ENCODE measurements at regions not wholly inside any gene's neighbourhood (a gene's known extent, or its start where the extent isn't known, plus 50 kb on each side); places are given as distances from the start of the nearest gene placed in this dataset.
"Not testable (repeated sequence)": the region's sequence is repeated elsewhere in the genome, so short reads cannot be mapped to it uniquely, and the experiment has no call there.

DNA sequence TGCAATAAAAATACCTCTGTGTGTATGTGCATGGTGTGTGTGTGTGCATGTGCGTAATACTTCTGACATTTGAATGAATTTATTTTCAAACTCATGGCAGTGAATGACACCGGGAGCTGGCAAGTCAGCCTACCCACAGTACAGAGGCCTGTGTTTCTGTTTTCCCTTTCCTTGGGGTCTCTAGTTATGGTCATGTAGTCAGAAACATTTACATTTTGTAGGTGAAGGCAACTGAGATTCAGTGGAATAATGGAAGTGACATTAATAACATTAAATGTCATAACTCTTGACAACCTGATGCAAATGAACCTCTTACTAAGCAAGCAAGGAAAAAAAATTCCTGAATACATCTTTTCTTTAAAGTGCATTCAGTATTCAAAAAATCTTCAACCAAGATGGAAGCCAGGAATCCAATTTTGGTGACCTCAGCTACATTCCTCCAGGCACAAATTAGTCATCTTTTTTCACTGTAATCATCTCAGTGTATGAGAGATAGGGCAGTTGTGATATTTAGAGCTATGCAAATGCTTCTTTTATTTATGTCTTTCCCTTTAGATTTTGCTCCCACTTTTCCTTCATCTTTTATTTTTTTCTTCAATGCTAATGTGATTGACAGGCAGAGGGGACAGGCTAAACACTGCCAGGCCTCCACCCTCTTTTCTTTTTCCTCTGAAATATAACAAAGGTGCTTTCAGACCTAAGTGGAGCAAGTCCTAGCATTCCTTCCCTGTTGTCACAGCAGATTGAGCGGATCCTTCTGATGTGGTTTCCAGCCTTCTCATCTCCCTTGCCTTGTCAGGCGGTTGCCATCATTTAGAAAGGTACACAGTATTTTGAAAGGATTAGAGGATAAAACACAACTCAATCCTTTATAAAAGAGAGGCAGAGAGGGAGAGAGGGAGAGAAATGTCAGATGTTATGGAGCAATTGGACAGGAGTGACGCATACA, 569.8 kb upstream of the ADAMTS16 start:
- peak; percentile 42 for DNase-seq (ENCODE audit: low spot score)

DNA sequence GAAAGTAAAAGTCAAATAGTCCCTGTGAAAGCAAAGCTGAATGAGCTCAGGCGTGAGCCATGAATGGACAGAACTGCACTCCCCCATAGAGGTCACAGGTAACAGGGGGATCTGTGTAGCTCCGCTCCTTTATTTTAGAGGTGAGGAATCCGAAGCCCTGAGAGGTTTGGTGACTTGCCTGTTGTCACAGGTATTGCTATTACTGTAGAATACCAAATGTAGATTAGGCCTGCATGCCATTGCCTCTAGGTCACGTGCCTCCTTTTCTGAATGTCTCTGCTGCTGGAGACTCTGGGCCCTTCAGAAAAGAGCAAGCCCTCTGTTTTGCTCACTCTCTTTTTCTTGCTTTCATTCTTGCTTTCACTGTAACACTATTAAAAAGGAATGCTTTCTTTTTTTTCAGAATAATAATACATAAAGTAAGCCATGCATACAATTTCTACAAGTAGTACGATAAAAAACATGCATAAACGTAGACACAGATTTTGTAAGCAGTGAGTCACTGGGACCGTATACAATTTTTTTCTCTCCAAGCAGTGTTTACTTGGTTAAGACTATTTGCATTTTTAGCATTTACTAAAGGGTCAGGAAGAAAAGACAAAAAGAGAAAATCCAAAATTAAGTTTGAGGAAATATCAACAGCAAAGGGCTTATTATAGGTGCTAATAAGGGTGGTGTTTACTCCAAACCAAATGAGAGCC, 568.7 kb upstream of the ADAMTS16 start:
- DNase-seq (ENCODE audit: low spot score): no peak

DNA sequence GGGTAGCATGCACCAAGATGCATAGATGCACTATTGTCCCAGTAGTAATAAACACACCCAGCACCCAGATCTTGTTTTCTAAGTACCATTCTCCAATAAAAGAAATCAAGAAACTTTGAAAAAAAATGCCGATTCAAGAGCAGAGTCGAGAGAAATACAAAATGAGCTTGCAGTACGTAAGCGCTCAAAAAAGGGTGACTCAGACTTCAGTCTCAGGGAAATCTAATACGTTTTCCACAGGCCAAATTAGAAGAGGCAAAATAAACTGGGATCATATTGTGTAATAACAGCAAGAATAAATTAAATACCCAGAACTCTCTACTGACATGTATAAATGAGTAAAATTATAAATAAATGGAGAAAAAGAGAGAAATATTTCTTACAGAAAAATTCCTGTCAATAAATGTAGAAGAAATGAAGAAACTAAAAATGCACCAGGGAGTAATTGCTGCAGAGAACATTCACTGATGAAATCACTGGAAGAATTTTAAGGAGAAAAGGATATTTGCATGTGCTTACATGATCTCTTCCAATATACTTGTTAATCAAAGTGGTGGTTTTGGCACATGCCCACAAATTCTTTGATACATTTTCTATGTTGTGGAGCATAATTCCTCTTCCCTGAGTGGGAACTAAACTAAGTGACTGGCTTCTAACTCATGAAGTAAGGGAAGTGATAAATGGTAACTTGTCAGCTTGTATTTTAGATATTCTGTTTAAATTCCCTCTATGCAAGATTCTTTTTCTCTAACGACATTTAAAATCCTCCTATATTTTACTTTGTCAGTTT, 567.6 kb upstream of the ADAMTS16 start:
- no peak for DNase-seq (ENCODE audit: low spot score)

DNA sequence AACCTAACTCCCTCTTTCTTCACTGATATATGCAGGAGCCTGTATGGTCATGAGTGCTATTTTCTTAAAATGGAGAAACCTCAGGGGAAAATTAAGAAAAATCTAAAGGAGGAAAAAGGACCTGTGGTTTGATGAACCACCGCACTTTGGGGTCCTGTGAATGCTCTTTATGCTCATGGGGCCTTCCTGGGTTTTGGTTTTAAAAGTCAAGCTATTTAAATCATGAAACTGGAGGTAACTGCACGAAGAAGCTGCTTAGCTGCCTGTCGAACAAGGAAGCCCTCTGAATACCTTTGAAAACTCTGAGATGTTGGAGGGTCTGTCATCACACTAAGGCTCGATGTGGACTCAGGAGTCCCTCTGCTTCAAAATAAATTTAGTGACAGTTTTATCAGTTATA, 564.5 kb upstream of the ADAMTS16 start:
- no peak for DNase-seq (ENCODE audit: low spot score)

DNA sequence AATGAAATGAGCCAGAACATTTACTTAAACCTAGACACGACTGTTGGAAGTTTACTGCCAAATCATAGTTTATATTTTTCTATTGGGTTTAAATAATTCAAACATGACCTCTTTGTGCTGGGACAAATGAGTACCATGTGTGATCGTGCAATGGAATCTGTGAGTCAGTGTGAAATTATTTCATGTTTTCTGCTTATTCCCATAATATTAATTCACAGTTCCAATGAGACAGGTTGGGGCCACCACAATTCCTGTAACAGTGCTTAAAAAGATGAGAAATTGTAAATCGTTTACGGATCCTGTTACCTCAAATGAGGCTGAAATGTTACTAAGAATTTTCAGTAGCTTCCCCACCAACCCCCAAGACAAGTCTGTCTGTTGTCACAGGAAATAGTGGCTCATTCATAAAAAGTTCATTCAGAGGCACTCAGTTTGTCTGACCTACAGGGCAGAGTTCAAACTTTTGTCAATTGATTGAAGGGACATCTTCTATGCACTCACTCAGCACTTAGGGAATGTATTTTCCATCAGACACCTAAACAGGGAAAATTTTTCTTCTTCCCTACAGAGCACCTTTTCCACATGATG, 563.9 kb upstream of the ADAMTS16 start:
- peak; percentile 30 for DNase-seq (ENCODE audit: low spot score)

DNA sequence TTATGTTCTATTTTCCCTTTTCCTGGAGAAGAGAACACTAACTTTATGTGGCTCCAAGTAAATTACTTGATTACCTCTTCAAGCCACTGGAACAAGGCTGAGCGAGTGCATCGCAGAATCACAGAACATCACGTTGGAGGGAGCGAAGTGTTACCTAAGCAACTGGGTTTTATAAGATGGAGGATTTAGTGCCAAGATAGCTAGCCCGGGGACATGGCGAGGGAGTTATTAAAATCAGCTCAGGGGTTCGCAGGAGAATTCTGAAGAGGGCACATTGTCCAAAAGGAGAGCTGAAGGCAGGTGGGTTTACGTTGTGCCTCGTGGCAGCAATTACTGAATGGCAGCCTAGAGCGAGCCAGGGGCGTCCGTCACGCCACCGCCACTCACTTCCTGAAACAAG, 563.2 kb upstream of the ADAMTS16 start:
- no peak for DNase-seq (ENCODE audit: low spot score)

DNA sequence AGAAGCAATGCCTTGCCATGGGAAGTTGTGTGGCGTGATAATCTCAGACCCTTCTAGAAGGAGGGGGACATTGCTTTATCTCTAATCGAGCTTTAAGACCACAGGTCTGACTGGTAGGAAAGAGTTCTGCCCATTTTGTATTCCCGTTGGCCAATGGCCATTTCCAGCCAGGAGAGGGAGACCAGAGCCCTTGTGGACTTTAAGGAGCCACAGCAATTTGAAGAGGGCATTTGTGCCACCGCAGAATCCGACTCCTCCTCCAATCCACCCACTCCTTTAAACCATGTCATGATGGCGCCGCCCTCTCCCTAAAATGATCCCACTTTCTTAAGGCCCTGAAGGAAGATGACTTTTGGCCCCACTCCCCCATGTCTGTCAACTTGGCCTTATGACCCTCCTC, 560.5 kb upstream of the ADAMTS16 start:
- DNase-seq (ENCODE audit: low spot score): no peak

DNA sequence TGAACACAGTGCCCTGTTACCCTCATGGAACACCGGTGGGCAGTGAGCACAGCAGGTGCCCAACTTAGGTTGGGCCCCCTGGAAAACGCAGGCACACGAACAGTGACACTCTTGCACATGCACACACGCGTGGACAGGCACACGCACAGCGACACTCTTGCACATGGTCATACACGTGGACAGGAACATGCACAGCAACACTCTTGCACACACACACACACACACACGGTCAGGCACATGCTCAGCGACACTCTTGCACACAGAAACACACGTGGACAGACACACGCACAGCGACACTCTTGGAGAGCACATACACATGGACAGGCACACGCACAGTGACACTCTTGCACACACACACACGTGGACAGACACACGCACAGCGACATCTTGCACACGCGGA, 559.4 kb upstream of the ADAMTS16 start:
- no peak for DNase-seq (ENCODE audit: low spot score)

DNA sequence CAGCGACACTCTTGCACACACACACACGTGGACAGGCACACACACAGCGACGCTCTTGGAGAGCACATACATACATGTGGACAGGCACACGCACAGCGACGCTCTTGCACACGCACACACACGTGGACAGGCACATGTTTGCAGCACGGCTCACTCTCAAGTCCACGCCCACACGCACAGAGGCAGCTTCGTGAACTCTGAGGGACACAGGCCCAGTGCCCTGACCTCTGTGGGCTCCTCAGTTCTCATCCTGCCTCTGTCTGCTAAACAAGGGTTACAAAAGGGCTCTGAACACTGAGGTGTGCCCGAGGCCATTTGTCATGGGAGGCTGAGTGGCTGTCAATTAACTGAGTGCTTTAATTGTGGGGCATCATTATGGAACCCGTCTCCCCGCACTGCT, 558.8 kb upstream of the ADAMTS16 start:
- no peak for DNase-seq (ENCODE audit: low spot score)

DNA sequence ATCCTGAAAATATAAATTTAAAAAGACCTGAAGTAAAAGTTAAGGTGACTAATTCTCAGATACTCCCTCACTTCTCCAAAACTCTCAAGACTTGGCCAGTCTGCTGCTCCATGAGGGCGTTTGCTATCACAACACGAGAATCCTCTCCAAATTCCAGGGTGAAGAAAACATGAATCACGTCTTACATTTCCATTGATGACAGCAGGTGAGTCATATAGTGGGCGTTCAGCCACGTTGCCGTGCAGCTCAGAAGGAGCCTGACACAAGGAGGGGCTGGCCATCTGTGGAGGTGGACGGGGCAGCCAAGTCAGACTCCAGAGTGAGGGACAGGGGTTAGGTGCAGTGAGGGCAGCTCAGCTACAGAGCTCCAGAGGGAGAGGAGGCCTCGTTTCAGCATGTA, 555.1 kb upstream of the ADAMTS16 start:
- DNase-seq (ENCODE audit: low spot score): peak; percentile 91

DNA sequence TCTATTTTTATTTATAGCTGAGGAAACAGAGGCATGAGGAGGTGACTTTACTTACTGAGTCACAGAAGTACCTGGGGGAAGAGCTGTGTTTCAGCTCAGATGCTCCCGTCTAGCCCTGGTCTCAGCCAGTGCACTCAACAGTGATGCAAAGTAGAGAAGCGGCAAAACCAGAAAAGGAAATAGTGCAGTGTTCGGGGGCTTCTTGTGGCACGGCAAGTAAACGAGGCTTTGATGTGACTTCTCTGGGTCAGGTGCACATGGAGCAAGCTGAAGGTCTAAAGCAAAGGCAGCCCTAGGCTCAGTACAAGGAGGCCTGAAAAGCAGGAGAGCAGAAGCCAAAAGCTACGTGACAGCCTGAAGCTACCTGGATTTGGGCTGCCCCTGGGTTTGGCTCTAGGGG, 526.7 kb upstream of the ADAMTS16 start:
- no peak for DNase-seq (ENCODE audit: low spot score)

DNA sequence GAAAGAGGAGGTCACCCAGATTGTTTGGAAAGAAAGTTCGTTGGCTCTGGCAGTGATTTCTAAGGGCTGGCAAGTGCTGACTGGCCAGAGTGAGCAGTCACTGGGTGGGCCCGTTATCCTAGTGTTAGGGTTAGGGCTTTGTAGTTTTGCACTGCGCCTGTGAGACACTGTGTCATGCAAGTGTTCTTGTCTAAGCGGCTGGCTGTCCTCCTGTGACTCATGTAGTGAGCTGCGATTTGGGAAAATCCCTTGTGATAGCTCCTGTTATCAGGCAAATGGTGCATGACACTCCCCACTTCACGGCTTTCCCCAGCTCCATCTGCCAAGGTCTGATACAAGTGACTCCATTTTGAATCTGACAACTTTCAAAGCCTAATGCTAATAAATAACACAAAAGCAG, 526.0 kb upstream of the ADAMTS16 start:
- peak; percentile 72 for DNase-seq (ENCODE audit: low spot score)

DNA sequence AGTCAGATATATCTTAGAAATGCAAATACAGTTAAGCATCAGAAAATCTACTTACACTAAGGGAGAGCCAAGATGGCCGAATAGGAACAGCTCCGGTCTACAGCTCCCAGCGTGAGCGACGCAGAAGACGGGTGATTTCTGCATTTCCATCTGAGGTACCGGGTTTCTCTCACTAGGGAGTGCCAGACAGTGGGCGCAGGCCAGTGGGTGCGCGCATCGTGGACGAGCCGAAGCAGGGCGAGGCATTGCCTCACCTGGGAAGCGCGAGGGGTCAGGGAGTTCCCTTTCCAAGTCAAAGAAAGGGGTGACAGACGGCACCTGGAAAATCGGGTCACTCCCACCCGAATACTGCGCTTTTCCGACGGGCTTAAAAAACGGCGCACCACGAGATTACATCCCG, 524.8 kb upstream of the ADAMTS16 start:
- DNase-seq (ENCODE audit: low spot score): not testable (repeated sequence)

DNA sequence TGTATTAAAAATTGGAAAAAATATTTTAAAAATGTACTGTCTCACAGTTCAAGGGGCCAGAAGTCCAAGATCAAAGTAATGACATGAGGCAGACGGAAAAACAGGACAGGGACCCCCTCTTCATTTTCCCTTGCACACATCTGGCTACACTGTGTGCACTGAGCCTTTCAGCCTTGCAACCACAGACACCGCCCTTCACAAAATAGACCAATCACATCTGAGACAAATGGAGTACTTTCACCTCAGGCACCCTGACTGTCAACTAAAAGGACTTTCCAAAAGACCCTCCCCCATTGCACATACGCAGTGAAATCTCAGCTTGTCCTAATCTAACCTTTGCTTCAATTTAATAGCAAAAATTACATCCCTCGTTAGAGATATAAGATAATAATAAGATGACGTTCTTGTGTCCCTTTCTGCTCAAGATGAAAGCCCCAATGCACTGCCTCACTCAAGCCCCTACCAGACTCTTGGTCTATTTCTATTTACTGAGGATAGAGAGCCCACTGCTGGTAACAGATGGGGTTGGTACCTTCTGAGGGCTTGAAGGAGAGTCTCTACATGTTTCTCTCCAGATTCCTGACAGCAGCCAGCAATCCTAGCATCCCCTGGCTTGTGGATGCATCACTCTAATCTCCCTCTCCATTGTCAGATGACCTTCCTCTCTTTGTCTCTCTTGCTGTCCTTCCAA, 514.8 kb upstream of the ADAMTS16 start:
- DNase-seq (ENCODE audit: low spot score): no peak

DNA sequence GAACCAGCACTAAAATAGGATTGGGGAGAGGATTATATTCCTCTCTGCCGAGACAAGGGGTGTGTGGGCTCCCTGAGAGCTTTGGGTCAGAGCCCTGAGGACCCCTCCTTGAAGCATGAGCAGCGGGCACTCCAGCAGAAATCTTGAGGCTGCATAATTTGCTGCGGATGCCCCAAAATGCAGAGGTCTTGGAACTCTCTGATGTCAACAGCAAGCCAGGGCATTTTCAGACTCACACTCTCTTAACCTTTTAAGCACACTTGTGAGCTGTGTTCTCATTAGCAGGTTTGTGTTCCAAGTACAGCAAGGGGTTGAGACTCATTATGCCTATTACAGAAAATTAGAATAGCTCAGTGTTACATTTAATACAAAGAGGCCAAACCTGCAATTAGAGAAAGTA, 513.0 kb upstream of the ADAMTS16 start:
- DNase-seq (ENCODE audit: low spot score): no peak

DNA sequence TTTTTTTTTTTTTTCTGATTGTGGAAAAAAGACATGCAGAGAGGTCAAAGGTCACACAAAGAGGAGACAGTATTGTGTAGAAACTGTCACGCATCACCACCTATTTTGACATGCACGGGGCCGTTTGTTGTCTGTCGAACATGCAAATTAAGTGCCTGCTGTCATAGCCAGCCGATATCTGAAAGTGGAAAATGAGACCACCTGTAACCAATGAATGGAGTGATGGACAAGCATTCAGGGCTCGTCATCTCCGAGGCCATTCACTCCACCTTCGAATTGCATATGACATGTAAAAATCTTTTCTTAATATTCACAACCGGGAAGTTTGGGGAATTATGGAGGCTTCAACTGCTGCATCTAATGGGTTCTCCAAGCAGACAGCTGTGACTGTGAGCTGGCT, 512.2 kb upstream of the ADAMTS16 start:
- DNase-seq (ENCODE audit: low spot score): no peak

DNA sequence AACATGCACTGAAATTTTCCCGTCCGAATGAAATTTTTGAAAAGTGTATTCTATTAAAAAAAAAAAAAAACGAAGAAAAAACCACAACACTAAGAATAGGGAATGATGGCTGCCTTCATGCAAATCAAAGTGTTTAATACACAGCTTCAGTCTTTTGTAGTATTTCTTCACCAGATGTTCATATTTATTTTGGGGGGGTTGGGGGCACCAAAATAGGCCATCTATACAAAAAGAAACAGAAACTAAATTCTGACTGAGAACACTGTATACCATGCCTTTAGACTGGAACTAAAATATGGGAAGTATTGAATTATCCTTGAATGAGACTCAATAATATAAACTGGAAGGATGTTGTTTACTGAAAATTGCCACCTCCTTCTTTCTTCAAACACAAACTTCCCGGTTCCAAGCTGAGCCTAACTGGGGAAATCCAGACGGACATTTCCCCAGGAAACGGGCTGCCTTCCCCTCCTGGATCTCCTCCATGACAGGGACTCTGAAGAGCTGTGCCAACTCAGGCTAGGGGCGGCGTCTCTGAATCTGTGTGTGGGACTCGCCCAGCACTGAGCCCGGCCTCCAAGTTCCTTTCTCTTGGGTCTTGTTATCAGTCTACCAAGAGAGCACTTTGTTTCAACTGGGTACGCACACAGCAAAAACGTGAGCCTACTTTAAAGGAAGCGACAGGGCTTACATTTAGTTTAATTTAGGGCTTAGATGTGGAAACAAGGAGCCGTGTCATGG, 511.3 kb upstream of the ADAMTS16 start:
- no peak for DNase-seq (ENCODE audit: low spot score)

DNA sequence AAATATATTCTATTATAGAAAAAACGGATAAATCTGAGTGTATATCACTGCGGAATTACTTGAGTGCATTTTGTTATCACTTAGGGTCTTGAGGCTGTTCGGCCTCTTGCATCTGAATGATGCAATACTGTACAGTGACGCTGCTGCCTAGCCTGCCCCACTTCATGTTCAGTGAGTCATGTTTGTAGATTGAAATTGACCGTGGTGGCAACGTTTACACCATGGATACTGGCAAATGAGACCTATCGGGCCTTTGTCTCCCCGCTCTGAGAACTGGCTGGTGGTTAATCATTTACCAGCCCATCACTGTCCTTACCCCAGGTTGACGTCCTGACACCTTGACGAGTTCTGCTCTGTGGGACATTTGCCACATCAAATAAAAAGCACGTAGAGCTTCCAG, 510.1 kb upstream of the ADAMTS16 start:
- DNase-seq (ENCODE audit: low spot score): peak; percentile 45

DNA sequence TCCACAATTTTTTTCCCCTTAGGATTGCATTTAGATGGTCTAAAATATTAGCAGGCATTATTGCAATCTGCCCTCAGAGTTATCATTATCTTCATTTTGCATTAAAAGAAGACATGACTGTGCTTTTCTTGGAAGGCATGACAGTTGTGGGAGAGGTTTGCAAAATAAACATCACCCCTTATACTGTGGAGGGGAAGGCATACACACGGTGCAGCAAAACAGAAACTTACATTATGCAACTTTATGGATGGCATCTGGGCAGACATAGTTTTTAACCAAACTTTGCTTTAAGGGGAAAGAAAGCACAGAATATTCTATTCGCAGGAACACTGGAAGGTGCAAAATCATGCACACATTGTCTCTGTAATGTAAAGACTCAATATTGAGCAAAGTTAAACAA, 505.8 kb upstream of the ADAMTS16 start:
- no peak for DNase-seq (ENCODE audit: low spot score)

DNA sequence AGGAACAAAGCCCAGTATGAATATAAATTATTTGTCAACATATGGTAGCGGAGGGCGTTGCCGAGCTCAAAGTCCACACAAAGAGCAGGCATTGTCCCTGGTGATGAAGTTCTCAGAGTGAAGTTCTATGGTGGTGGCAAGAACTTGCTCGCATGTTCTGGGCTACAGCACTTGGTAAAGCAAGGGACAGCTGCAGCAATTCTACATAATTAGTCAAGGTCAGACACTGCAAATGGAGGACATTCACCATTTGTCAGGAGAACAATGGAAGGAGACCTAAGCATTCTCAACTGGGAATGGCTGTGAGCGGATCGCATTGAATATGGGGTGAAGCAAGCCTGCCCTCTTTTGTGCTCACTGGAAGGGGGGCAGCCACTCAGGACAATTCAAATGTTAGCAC, 503.8 kb upstream of the ADAMTS16 start:
- no peak for DNase-seq (ENCODE audit: low spot score)

DNA sequence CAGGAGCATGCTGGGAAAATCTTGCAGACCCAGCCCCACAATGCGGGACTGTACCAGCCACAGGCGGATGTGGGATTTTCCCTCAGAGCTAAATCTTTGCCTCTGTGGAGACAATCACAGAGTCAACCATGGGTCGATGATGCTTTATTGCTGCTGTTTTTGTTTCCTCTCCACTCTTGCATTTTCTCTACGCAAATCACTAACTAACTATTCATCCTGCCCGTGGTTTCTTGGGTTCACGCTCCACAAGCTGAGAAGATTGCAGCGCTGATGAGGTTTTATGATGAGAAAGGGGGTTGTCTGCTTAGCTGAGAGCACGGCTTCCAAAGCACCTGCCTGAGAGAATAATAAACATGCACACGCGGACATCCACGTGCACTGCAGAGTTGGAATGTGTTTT, 500.2 kb upstream of the ADAMTS16 start:
- DNase-seq (ENCODE audit: low spot score): peak; percentile 85

Measured in kidney tubule cell (primary cell).